Kidney (tissue), 13 donors: ENCODE measurements at regions not wholly inside any gene's neighbourhood (a gene's known extent, or its start where the extent isn't known, plus 50 kb on each side); places are given as distances from the start of the nearest gene placed in this dataset.

ENCODE experiments used
- DNase-seq, 5 donors: peaks; one replicate each; pipeline ENCODE4 v3.0.0-alpha.2; 2013 to 2020
- FAIRE-seq: peaks from 2 replicates; lab custom pipeline; 2012; peaks lifted over from hg19 to GRCh38; lab: Jason Lieb, UNC
- H3K27ac ChIP-seq, 2 donors: one replicate each; pipeline ENCODE4 v1.7.0; 2013; ENCODE audit warnings: low read depth in 2 of 2, low read length in 2 of 2, inconsistent platforms in 1 of 2
- H3K27me3 ChIP-seq: one replicate; pipeline ENCODE4 v1.7.1; 2013; ENCODE audit warnings: low read length, inconsistent platforms; ENCODE audit not compliant: control insufficient read depth, insufficient read depth
- H3K36me3 ChIP-seq, 3 donors: one replicate each; pipeline versions ENCODE4 v1.7.0 to v1.7.1; 2013; ENCODE audit warnings: low read length in 3 of 3, control low read depth in 1 of 3, inconsistent platforms in 1 of 3; ENCODE audit not compliant: insufficient read depth in 3 of 3, control insufficient read depth in 2 of 3
- H3K4me1 ChIP-seq, 3 donors: one replicate each; pipeline versions ENCODE4 v1.7.0 to v1.7.1; 2013; ENCODE audit warnings: low read length in 3 of 3, inconsistent platforms in 1 of 3, low read depth in 1 of 3; ENCODE audit not compliant: control insufficient read depth in 2 of 3, insufficient read depth in 2 of 3
- H3K4me3 ChIP-seq, 3 donors: one replicate each; pipeline versions ENCODE4 v1.7.0 to v1.8.1; 2013; ENCODE audit warnings: low read length in 3 of 3, control low read depth in 1 of 3, inconsistent platforms in 1 of 3
- H3K9ac ChIP-seq, 3 donors: one replicate each; pipeline versions ENCODE4 v1.7.0 to v1.7.1; 2013; ENCODE audit warnings: low read length in 3 of 3, control low read depth in 1 of 3, inconsistent platforms in 1 of 3
- H3K9me3 ChIP-seq, 3 donors: one replicate each; pipeline versions ENCODE4 v1.7.0 to v1.7.1; 2013; ENCODE audit warnings: low read length in 3 of 3, control low read depth in 1 of 3, inconsistent platforms in 1 of 3; ENCODE audit not compliant: control insufficient read depth in 2 of 3, insufficient read depth in 1 of 3
- intact Hi-C: fragments of 100-400 bp; cut with DNase I; formaldehyde crosslinking; loops from one replicate; pipeline ENCODE4 v1.11.1; 2022
- TF ChIP-seq, protein P1 (sequence below): IDR thresholded peaks from 3 replicates; pipeline ENCODE4 v1.5.1; 2012; ENCODE audit warnings: mild to moderate bottlenecking, moderate library complexity, borderline replicate concordance; ENCODE audit not compliant: insufficient read depth; ENCODE audit errors: extremely low read depth
- donor health status: control.
- donor health status: control.
- donor health status: control.
- donor health status: control.
- donor health status: control.
- donor health status: DM: yes; HTN: yes; CAD: no.
- donor health status: Normal renal cell carcinoma (clear cell type).

DNA sequence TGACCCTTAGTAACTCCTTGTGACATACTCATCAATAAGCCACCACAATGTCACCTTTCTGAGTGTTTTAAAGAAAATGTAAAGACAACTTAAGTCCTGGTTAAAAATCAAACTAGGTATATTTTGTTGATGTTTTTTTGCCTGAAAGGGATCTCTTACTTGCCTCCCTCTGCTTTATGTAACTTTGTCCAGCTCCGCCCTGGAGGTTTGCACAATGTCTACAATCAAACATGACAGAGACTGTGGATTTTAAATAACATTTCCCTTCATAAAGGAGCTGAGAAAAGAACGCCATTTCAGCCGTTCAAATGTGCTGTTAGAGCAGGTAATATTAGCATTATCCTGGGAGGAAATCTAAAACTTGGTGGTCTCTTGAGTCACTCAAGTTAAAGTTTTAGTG, 613.9 kb downstream of the SOX5 start:
- Histone ChIP-seq H3K9ac (no peak overlapping the region), H3K4me3 (no peak overlapping the region), H3K27ac (no peak overlapping the region), H3K4me1 (no peaks in the 10 kb centered on the region), H3K36me3 (no peaks in the 10 kb centered on the region), H3K27me3 (no peaks in the 10 kb centered on the region), H3K9me3 (no peaks in the 10 kb centered on the region)
- FAIRE-seq (no peak), DNase-seq (no peak)
- TF ChIP-seq, protein P1, sequence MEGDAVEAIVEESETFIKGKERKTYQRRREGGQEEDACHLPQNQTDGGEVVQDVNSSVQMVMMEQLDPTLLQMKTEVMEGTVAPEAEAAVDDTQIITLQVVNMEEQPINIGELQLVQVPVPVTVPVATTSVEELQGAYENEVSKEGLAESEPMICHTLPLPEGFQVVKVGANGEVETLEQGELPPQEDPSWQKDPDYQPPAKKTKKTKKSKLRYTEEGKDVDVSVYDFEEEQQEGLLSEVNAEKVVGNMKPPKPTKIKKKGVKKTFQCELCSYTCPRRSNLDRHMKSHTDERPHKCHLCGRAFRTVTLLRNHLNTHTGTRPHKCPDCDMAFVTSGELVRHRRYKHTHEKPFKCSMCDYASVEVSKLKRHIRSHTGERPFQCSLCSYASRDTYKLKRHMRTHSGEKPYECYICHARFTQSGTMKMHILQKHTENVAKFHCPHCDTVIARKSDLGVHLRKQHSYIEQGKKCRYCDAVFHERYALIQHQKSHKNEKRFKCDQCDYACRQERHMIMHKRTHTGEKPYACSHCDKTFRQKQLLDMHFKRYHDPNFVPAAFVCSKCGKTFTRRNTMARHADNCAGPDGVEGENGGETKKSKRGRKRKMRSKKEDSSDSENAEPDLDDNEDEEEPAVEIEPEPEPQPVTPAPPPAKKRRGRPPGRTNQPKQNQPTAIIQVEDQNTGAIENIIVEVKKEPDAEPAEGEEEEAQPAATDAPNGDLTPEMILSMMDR: no peak
- intact Hi-C loops: no loop called here

DNA sequence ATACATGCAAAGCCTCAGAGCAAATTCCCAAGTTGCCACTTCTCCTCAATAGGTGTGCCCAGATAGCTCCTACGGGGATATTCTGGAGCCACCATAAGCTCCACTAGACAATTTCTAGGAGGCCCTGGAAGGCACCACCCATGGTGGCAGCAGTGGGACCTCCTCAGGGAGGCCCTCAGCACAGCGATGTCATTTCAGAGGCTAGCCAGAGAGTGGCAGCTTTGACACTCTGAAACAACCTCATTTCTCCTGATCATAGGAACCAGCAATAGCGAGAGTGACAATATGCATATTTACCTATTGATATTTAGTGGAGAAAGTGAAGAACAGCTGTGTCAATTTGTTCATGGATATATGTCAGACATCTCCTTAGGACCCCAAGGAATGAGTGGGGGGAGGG, 612.3 kb downstream of the SOX5 start:
- Histone ChIP-seq H3K9ac (no peak overlapping the region), H3K9me3 (no peaks in the 10 kb centered on the region), H3K27ac (no peak overlapping the region), H3K4me3 (no peak overlapping the region), H3K27me3 (no peaks in the 10 kb centered on the region), H3K4me1 (no peaks in the 10 kb centered on the region), H3K36me3 (no peaks in the 10 kb centered on the region)
- DNase-seq (no peak), FAIRE-seq (no peak)
- intact Hi-C loops: no loop called here
- TF ChIP-seq, protein P1: no peak

DNA sequence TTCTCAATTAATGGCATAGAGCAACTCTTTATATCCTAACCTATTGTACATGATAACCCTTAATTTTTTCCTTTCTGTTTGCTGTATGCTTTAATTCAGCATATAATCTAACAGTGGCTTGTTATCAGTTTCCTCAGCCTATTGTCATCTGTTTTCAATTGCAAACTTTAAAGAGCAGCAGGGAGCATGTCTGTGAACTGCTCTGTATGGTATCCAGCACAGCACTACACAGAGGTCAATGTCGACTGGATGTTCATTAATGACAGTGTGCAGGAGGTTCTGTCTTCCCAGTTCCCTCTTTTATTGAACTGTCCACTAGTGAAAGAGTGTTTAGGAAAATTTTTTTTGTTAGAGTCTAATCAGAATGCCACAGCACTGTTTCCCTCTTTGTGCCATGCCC, 609.1 kb downstream of the SOX5 start:
- no peak overlapping the region for H3K9ac ChIP-seq
- H3K4me1 ChIP-seq: no peaks in the 10 kb centered on the region
- H3K4me3 ChIP-seq: no peak overlapping the region
- H3K27me3 ChIP-seq: no peaks in the 10 kb centered on the region
- no peak for DNase-seq
- no peak for FAIRE-seq
- intact Hi-C loops: no loop called here
- no peaks in the 10 kb centered on the region for H3K36me3 ChIP-seq
- TF ChIP-seq, protein P1: no peak
- no peak overlapping the region for H3K27ac ChIP-seq
- H3K9me3 ChIP-seq: no peaks in the 10 kb centered on the region

DNA sequence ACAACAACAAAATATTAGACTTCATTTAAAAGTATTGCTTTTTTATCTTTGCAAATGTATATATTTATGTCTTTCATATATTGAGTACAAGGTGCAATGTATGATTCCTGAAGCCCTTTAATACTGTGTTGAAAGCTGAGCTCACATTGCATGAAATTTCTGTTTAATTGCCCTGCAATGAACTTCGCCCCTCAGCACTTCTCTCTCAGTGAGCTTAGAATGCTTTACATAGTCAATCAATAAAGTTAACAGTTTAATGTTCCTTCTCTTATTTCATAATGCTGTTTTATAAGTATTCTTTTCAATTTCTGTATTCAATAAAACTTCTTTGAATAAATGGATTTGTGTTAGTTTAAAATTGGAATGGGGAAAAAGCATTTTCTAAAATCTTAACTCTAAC, 607.1 kb downstream of the SOX5 start:
- no peaks in the 10 kb centered on the region for H3K27me3 ChIP-seq
- no peak overlapping the region for H3K27ac ChIP-seq
- DNase-seq: no peak
- H3K4me1 ChIP-seq: no peaks in the 10 kb centered on the region
- peak; percentile 54 for FAIRE-seq
- H3K9ac ChIP-seq: no peak overlapping the region
- intact Hi-C loops: no loop called here
- no peak overlapping the region for H3K4me3 ChIP-seq
- TF ChIP-seq, protein P1: no peak
- no peaks in the 10 kb centered on the region for H3K36me3 ChIP-seq
- no peaks in the 10 kb centered on the region for H3K9me3 ChIP-seq
